ENCODE measurements at regions not wholly inside any gene's neighbourhood (a gene's known extent, or its start where the extent isn't known, plus 50 kb on each side); places are given as distances from the start of the nearest gene placed in this dataset.

GRCh38 chr5:13464532-13465193 is 479.8 kb downstream of the DNAH5 start:
- Histone ChIP-seq H3K4me1 (no peaks in the 10 kb centered on the region), H3K27ac (no peak overlapping the region), H3K9me3 (no peaks in the 10 kb centered on the region), H3K36me3 (no peaks in the 10 kb centered on the region), H3K27me3 (no peaks in the 10 kb centered on the region), H3K4me3 (no peak overlapping the region)
- WGBS, 2 donors, result 89 to 93% methylated on average over 2 of the region's 2 CpGs
- TF ChIP-seq CTCF (IDR thresholded peaks at IDR 0.05) (no peak), POLR2AphosphoS5 (IDR thresholded peaks at IDR 0.05) (no peak), POLR2A (IDR thresholded peaks at IDR 0.05) (no peak), EP300 (IDR thresholded peaks at IDR 0.05) (no peak)
- no peak for DNase-seq
- intact Hi-C loops (cut with DNase I), result no loop called here

- Histone ChIP-seq H3K4me3 (no peak overlapping the region), H3K4me1 (no peaks in the 10 kb centered on the region), H3K36me3 (no peaks in the 10 kb centered on the region), H3K27me3 (no peaks in the 10 kb centered on the region), H3K9me3 (peaks cover 0 to 5% (median 0%) of the 10 kb centered on the region in 4 donors), H3K27ac (no peak overlapping the region)
- no peak for DNase-seq
- no peak for TF ChIP-seq POLR2A (IDR thresholded peaks at IDR 0.05)
- intact Hi-C loops (cut with DNase I), result no loop called here
- WGBS, 2 donors, result 95 to 97% methylated on average over 2 of the region's 2 CpGs
These were observed 483.9 kb downstream of the DNAH5 start for GRCh38 chr5:13460587-13460986.

- TF ChIP-seq POLR2AphosphoS5 (IDR thresholded peaks at IDR 0.05) (no peak), EP300 (IDR thresholded peaks at IDR 0.05) (no peak), POLR2A (IDR thresholded peaks at IDR 0.05) (no peak), CTCF (IDR thresholded peaks at IDR 0.05) (no peak)
- Histone ChIP-seq H3K9me3 (peaks cover 0 to 5% (median 0%) of the 10 kb centered on the region in 4 donors), H3K4me1 (no peaks in the 10 kb centered on the region), H3K27me3 (no peaks in the 10 kb centered on the region), H3K27ac (no peak overlapping the region), H3K4me3 (no peak overlapping the region), H3K36me3 (no peaks in the 10 kb centered on the region)
- WGBS, 2 donors, result 88 to 89% methylated on average over 6 of the region's 6 CpGs
- no peak for DNase-seq
- intact Hi-C loops (cut with DNase I), result no loop called here
These were observed 490.4 kb downstream of the DNAH5 start for GRCh38 chr5:13454050-13454449.

- Histone ChIP-seq H3K9me3 (no peaks in the 10 kb centered on the region), H3K36me3 (no peaks in the 10 kb centered on the region), H3K4me1 (no peaks in the 10 kb centered on the region), H3K4me3 (no peak overlapping the region), H3K27me3 (no peaks in the 10 kb centered on the region), H3K27ac (no peak overlapping the region)
- intact Hi-C loops (cut with DNase I), result no loop called here
- DNase-seq, result no peak
- 89 to 94% methylated on average over 1 of the region's 1 CpG for WGBS, 2 donors
- TF ChIP-seq POLR2AphosphoS5 (IDR thresholded peaks at IDR 0.05), result no peak
- TF ChIP-seq POLR2A (IDR thresholded peaks at IDR 0.05), result no peak
- TF ChIP-seq EP300 (IDR thresholded peaks at IDR 0.05), result no peak
- no peak for TF ChIP-seq CTCF (IDR thresholded peaks at IDR 0.05)
These were observed 495.6 kb downstream of the DNAH5 start for GRCh38 chr5:13448843-13449242.

- no peaks in the 10 kb centered on the region for H3K4me1 ChIP-seq
- H3K4me3 ChIP-seq, result no peak overlapping the region
- DNase-seq, result no peak
- no peak overlapping the region for H3K27ac ChIP-seq
- WGBS, 2 donors, result 46 to 56% methylated on average over 2 of the region's 2 CpGs
- H3K36me3 ChIP-seq, result no peaks in the 10 kb centered on the region
- H3K27me3 ChIP-seq, result no peaks in the 10 kb centered on the region
- no peaks in the 10 kb centered on the region for H3K9me3 ChIP-seq
- TF ChIP-seq CTCF (IDR thresholded peaks at IDR 0.05) (no peak), EP300 (IDR thresholded peaks at IDR 0.05) (no peak), POLR2A (IDR thresholded peaks at IDR 0.05) (no peak), POLR2AphosphoS5 (IDR thresholded peaks at IDR 0.05) (no peak)
- intact Hi-C loops (cut with DNase I), result no loop called here
These were observed 505.1 kb downstream of the DNAH5 start for GRCh38 chr5:13439430-13439829.

All from sigmoid colon (tissue), 6 donors.